ENCODE measurements at regions not wholly inside any gene's neighbourhood (a gene's known extent, or its start where the extent isn't known, plus 50 kb on each side); places are given as distances from the start of the nearest gene placed in this dataset.

DNA sequence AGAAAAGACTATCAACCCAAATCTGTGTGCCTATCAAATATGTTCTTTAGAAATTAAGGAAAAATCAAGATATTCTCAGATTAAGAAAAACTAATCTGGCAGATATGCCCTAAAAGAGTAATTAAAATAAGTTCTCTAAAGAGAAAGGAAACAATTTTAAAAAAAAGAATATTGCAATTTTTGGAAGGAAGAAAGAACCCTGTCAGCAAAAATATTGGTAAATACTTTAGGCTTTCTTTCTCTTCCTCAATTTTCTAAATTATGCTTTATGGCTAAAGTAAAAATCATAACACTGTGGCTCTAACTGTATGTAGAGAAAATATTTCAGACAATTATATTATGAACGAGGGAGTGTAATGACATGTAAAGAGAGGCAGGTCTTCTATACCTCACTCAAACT, 691.3 kb upstream of the PTBP2 start:
- Histone ChIP-seq H3K23ac (ENCODE audit: insufficient read length) (no peak overlapping the region), H3K79me1 (ENCODE audit: low read depth, low read length) (no peaks in the 10 kb centered on the region), H3K36me3 (ENCODE audit: control insufficient read depth in 2 of 4, insufficient read depth in 4 of 4, low read length in 3 of 4) (no peaks in the 10 kb centered on the region), H3K79me2 (ENCODE audit: control insufficient read depth in 1 of 2, insufficient read depth in 2 of 2, low read length in 2 of 2) (no peaks in the 10 kb centered on the region), H3K56ac (replicated peaks; ENCODE audit: insufficient read length, low read depth, low read length) (no peak overlapping the region), H4K20me1 (replicated peaks in 1 of 2; ENCODE audit: control insufficient read depth in 1 of 2, insufficient read depth in 2 of 2, low read length in 2 of 2) (no peaks in the 10 kb centered on the region), H3K4me3 (ENCODE audit: extremely low read depth in 1 of 4, insufficient read depth in 2 of 4, low read depth in 3 of 4, low read length in 4 of 4) (no peak overlapping the region), H2BK12ac (ENCODE audit: low read depth, low read length) (no peak overlapping the region), H2BK5ac (ENCODE audit: low read depth, low read length) (no peak overlapping the region), H3K4me2 (ENCODE audit: insufficient read depth in 1 of 2, low read depth in 2 of 2, low read length in 2 of 2) (no peak overlapping the region), H3K14ac (ENCODE audit: insufficient read length) (no peak overlapping the region), H3K27ac (ENCODE audit: low read depth, low read length) (no peak overlapping the region), H2BK15ac (ENCODE audit: low read length) (no peak overlapping the region), H2AFZ (ENCODE audit: low read length) (no peak overlapping the region), H3K4ac (replicated peaks; ENCODE audit: insufficient read length, low read depth, low read length) (no peak overlapping the region), H3K18ac (ENCODE audit: extremely low read depth, low read length) (no peak overlapping the region), H4K5ac (ENCODE audit: insufficient read length, low read depth, low read length) (no peak overlapping the region), H3K27me3 (replicated peaks in 1 of 4; ENCODE audit: control insufficient read depth in 3 of 4, extremely low read depth in 1 of 4, insufficient read depth in 3 of 4, low read length in 3 of 4) (no peaks in the 10 kb centered on the region), H3K9ac (replicated peaks in 1 of 4; ENCODE audit: extremely low read depth in 1 of 4, low read depth in 3 of 4, low read length in 3 of 4) (no peak overlapping the region), H3K9me3 (ENCODE audit: insufficient read depth in 2 of 2, low read depth in 1 of 2, low read length in 1 of 2) (peaks cover 14 to 16% of the 10 kb centered on the region in 2 experiments), H2BK120ac (replicated peaks; ENCODE audit: low read depth, low read length) (no peak overlapping the region), H4K8ac (ENCODE audit: extremely low read depth, insufficient read depth, low read length) (no peak overlapping the region), H3K4me1 (replicated peaks in 1 of 4; ENCODE audit: control insufficient read depth in 3 of 4, insufficient read depth in 4 of 4, low read length in 3 of 4) (no peaks in the 10 kb centered on the region), H4K91ac (replicated peaks; ENCODE audit: insufficient read length, low read length) (no peak overlapping the region), H2BK20ac (ENCODE audit: low read length) (no peak overlapping the region), H3K23me2 (ENCODE audit: low read depth, low read length) (no peaks in the 10 kb centered on the region), H2AK5ac (ENCODE audit: low read depth, low read length) (no peak overlapping the region)
- FAIRE-seq (no peak), DNase-seq (ENCODE audit: low read depth in 1 of 2, low spot score in 2 of 2) (no peak)
- TF ChIP-seq GABPA (IDR thresholded peaks at IDR 0.05; ENCODE audit: borderline replicate concordance, insufficient read depth, low read length): no peak
- no peak for TF ChIP-seq BCL11A (IDR thresholded peaks at IDR 0.05; ENCODE audit: low read depth in 2 of 2, low read length in 2 of 2)
- TF ChIP-seq, protein P1, sequence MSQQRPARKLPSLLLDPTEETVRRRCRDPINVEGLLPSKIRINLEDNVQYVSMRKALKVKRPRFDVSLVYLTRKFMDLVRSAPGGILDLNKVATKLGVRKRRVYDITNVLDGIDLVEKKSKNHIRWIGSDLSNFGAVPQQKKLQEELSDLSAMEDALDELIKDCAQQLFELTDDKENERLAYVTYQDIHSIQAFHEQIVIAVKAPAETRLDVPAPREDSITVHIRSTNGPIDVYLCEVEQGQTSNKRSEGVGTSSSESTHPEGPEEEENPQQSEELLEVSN (IDR thresholded peaks at IDR 0.05): no peak
- 100% methylated on average over 1 of the region's 1 CpG; no CpG with 5 or more reads in 1 of the 2 experiments for WGBS, 2 experiments (ENCODE audit: extremely low coverage in 1 of 2, insufficient coverage in 1 of 2, insufficient read length in 1 of 2, insufficient replicate concordance in 2 of 2, low coverage in 1 of 2, low lambda C conversion rate in 2 of 2, missing lambda C conversion rate in 1 of 2)
- ChIA-PET POLR2A (ENCODE audit: partially characterized antibody) (no interaction called here), CTCF (ENCODE audit: partially characterized antibody) (no interaction called here)

Measured in H1 (cell line).